ENCODE measurements at regions not wholly inside any gene's neighbourhood (a gene's known extent, or its start where the extent isn't known, plus 50 kb on each side); places are given as distances from the start of the nearest gene placed in this dataset.

DNA sequence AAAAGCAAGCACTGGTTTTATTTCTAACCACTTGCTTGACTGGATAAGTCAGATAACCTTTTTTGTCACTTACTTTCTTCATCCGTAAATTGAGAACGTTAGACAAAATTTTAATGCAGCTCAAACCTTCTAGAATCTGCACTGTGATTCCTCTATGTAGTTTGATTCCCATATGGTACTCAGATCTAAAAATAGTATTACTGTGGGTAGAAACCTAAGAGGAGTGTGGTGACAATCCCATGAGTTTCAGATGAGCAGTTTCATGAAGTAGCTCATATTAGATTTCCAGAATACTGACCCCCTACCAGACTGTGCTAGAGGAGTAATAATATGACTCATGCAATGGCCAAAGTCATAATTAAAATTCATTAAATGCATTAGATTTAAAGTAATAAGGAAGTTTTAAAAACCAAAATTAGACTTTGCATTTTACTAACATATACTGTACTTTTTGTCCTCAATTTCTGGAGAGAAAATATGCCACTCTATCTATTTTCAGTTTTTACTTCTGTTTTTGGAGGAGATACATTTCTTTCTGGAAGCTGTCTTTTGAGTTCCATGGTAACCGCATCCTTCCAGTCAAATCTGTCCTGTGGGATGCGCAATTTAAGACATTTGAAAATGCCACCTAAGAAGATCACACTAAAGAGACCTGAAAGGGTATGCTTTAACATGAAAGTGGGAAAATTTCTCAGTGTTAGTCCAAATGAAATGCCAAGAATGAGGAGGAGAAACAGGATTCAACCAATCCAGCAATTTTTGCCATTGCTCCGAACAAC is 64.1 kb upstream of the GPM6A start:
- Histone ChIP-seq H3K27ac (replicated peaks) (no peak overlapping the region), H3K27me3 (ENCODE audit: insufficient read depth, poor library complexity, severe bottlenecking) (no peaks in the 10 kb centered on the region), H3K4me3 (replicated peaks; ENCODE audit: insufficient read depth, low read length) (no peak overlapping the region)
- TF ChIP-seq CTCF (IDR thresholded peaks at IDR 0.05; ENCODE audit: insufficient read depth, low read length) (no peak), GABPA (IDR thresholded peaks at IDR 0.05; ENCODE audit: low read depth) (no peak), SPI1 (IDR thresholded peaks at IDR 0.05; ENCODE audit: borderline replicate concordance, low read depth) (no peak), POLR2AphosphoS5 (IDR thresholded peaks at IDR 0.05; ENCODE audit: low read depth) (no peak)
- TF ChIP-seq, protein P1, sequence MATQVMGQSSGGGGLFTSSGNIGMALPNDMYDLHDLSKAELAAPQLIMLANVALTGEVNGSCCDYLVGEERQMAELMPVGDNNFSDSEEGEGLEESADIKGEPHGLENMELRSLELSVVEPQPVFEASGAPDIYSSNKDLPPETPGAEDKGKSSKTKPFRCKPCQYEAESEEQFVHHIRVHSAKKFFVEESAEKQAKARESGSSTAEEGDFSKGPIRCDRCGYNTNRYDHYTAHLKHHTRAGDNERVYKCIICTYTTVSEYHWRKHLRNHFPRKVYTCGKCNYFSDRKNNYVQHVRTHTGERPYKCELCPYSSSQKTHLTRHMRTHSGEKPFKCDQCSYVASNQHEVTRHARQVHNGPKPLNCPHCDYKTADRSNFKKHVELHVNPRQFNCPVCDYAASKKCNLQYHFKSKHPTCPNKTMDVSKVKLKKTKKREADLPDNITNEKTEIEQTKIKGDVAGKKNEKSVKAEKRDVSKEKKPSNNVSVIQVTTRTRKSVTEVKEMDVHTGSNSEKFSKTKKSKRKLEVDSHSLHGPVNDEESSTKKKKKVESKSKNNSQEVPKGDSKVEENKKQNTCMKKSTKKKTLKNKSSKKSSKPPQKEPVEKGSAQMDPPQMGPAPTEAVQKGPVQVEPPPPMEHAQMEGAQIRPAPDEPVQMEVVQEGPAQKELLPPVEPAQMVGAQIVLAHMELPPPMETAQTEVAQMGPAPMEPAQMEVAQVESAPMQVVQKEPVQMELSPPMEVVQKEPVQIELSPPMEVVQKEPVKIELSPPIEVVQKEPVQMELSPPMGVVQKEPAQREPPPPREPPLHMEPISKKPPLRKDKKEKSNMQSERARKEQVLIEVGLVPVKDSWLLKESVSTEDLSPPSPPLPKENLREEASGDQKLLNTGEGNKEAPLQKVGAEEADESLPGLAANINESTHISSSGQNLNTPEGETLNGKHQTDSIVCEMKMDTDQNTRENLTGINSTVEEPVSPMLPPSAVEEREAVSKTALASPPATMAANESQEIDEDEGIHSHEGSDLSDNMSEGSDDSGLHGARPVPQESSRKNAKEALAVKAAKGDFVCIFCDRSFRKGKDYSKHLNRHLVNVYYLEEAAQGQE (IDR thresholded peaks at IDR 0.05; ENCODE audit: insufficient replicate concordance, low read depth): no peak
- DNase-seq (ENCODE audit: low read depth in 1 of 2, low spot score in 1 of 2): no peak

DNA sequence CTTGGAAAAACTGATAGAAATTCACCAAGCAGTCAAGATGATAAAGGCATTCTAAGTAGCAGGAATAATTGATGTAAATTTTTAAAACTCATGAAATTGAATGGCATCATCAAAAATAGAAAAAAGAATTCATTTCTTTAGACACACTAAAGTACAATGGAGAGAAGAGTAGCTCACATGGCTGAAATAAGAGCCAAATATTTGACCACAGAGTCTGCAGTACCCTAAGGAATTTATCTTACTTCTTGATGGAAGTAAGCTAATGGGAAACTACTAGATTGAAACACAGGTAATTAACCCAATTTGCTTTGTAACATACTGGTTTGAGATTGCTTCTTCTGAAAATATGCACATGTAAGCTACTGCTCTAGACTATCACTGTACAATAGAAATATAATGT is 70.8 kb upstream of the GPM6A start:
- TF ChIP-seq SPI1 (IDR thresholded peaks at IDR 0.05; ENCODE audit: borderline replicate concordance, low read depth) (no peak), GABPA (IDR thresholded peaks at IDR 0.05; ENCODE audit: low read depth) (no peak), CTCF (IDR thresholded peaks at IDR 0.05; ENCODE audit: insufficient read depth, low read length) (no peak), POLR2AphosphoS5 (IDR thresholded peaks at IDR 0.05; ENCODE audit: low read depth) (no peak)
- TF ChIP-seq, protein P1 (IDR thresholded peaks at IDR 0.05; ENCODE audit: insufficient replicate concordance, low read depth): no peak
- no peak for DNase-seq (ENCODE audit: low read depth in 1 of 2, low spot score in 1 of 2)
- Histone ChIP-seq H3K4me3 (replicated peaks; ENCODE audit: insufficient read depth, low read length) (no peak overlapping the region), H3K27ac (replicated peaks) (no peak overlapping the region), H3K27me3 (ENCODE audit: insufficient read depth, poor library complexity, severe bottlenecking) (no peaks in the 10 kb centered on the region)

- no peak for DNase-seq (ENCODE audit: low read depth in 1 of 2, low spot score in 1 of 2)
- TF ChIP-seq SPI1 (IDR thresholded peaks at IDR 0.05; ENCODE audit: borderline replicate concordance, low read depth) (no peak), POLR2AphosphoS5 (IDR thresholded peaks at IDR 0.05; ENCODE audit: low read depth) (no peak), GABPA (IDR thresholded peaks at IDR 0.05; ENCODE audit: low read depth) (no peak), CTCF (IDR thresholded peaks at IDR 0.05; ENCODE audit: insufficient read depth, low read length) (no peak)
- TF ChIP-seq, protein P1 (IDR thresholded peaks at IDR 0.05; ENCODE audit: insufficient replicate concordance, low read depth): no peak
- no peak overlapping the region for H3K4me3 ChIP-seq (replicated peaks; ENCODE audit: insufficient read depth, low read length)
- H3K27ac ChIP-seq (replicated peaks): no peak overlapping the region
- H3K27me3 ChIP-seq (ENCODE audit: insufficient read depth, poor library complexity, severe bottlenecking): no peaks in the 10 kb centered on the region
These were observed 72.0 kb upstream of the GPM6A start for GRCh38 chr4:175884048-175884447.

Measured in HL-60 (cell line).